ENCODE measurements at regions not wholly inside any gene's neighbourhood (a gene's known extent, or its start where the extent isn't known, plus 50 kb on each side); places are given as distances from the start of the nearest gene placed in this dataset.

GRCh38 chr4:141565379-141566089 is 70.8 kb upstream of the IL15 start:
- no peak for FAIRE-seq
- no peak for DNase-seq (ENCODE audit: insufficient read length, low spot score)
- no peak for TF ChIP-seq CTCF (IDR thresholded peaks at IDR 0.05; ENCODE audit: insufficient read depth, missing control alignments)

- no peak for TF ChIP-seq CTCF (IDR thresholded peaks at IDR 0.05; ENCODE audit: insufficient read depth, missing control alignments)
- DNase-seq (ENCODE audit: insufficient read length, low spot score) (no peak), FAIRE-seq (no peak)
Measured at GRCh38 chr4:141567326-141567915, 69.0 kb upstream of the IL15 start.

- TF ChIP-seq CTCF (IDR thresholded peaks at IDR 0.05; ENCODE audit: insufficient read depth, missing control alignments), result no peak
- FAIRE-seq, result no peak
- no peak for DNase-seq (ENCODE audit: insufficient read length, low spot score)
Measured at GRCh38 chr4:141569141-141569540, 67.2 kb upstream of the IL15 start.

GRCh38 chr4:141570290-141570689 is 66.1 kb upstream of the IL15 start:
- no peak for TF ChIP-seq CTCF (IDR thresholded peaks at IDR 0.05; ENCODE audit: insufficient read depth, missing control alignments)
- FAIRE-seq (no peak), DNase-seq (ENCODE audit: insufficient read length, low spot score) (no peak)

GRCh38 chr4:141571362-141571761 is 65.0 kb upstream of the IL15 start:
- no peak for TF ChIP-seq CTCF (IDR thresholded peaks at IDR 0.05; ENCODE audit: insufficient read depth, missing control alignments)
- DNase-seq (ENCODE audit: insufficient read length, low spot score), result no peak
- FAIRE-seq, result no peak

GRCh38 chr4:141571793-141572192 is 64.6 kb upstream of the IL15 start:
- TF ChIP-seq CTCF (IDR thresholded peaks at IDR 0.05; ENCODE audit: insufficient read depth, missing control alignments), result no peak

GRCh38 chr4:141573678-141574077 is 62.7 kb upstream of the IL15 start:
- FAIRE-seq (no peak), DNase-seq (ENCODE audit: insufficient read length, low spot score) (no peak)
- TF ChIP-seq CTCF (IDR thresholded peaks at IDR 0.05; ENCODE audit: insufficient read depth, missing control alignments), result no peak

More at GRCh38 chr4:141571793-141572192, 64.6 kb upstream of the IL15 start:
- FAIRE-seq (no peak), DNase-seq (ENCODE audit: insufficient read length, low spot score) (no peak)
